GM18907 (cell line): ENCODE measurements at regions not wholly inside any gene's neighbourhood (a gene's known extent, or its start where the extent isn't known, plus 50 kb on each side); places are given as distances from the start of the nearest gene placed in this dataset.
A peak's percentile ranks its signal among the peaks of the same experiment; 100 is the strongest.

Source experiments
- ATAC-seq: cut with Tn5 transposase; IDR thresholded peaks from one replicate; pipeline ENCODE4 v1.9.1; 2021; ENCODE audit warnings: mild to moderate bottlenecking, moderate library complexity; ENCODE audit not compliant: unreplicated experiment

DNA sequence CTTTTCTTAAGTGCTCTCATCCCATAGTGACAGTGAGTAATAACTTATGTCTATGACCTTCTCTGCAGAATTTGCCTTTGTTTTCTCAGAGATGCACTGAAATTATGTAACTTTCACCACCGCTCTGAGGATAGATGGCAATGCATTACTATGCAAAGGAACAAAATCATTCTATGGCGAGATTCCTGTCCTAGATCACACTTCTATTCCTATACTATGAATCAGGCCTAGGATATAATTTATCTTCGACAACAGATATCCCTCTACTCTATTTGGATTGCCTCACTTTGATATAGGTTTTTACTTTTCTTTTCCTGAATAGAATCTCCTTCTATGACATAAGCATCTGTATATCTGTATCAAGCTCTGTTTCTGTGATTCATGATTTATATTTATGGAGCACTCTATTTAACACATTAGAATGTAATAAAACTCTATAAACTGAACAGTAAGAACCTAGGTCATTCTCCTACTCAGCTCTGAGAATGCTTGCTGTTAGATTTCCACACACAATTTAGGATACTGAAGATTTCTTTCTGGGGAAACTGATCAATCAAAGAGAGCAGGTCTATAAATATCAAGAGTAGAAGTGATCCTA, 1082.3 kb upstream of the ADGRL3 start:
- no peak for ATAC-seq

DNA sequence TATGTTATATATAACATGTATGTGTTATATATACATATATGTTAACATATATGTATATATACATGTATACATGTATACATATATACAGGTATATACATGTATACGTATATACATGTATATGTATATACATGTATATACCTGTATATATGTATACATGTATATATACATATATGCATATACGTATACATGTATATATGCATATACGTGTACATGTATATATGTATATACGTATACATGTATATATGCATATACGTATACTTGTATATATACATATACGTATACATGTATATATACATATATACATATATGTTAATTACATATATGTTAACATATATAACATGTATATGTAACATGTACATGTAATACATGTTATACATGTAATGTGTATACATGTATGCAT, 1077.3 kb upstream of the ADGRL3 start:
- ATAC-seq = no peak

- no peak for ATAC-seq
Observed at GRCh38 chr4:60128888-60129287, 1071.2 kb upstream of the ADGRL3 start.

DNA sequence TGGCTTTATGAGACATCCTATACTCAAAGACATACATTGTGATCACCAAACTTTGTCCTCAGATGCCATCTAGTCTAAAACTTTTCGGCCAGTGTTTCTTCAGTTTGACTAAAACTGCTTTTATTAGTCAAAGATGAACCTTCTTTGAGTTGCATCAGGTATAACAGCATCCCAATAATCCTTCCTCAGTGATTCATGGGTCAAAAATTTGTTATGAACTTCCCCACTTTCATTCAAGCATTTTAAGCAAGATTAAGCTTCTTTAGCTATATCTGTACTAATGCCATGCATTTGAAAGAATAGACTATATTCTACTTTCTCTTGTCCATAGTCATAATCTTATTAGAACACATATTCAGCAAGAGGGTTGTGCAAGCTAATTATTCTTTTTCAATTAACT, 1070.4 kb upstream of the ADGRL3 start:
- no peak for ATAC-seq

- no peak for ATAC-seq
Observed at GRCh38 chr4:60133375-60133774, 1066.8 kb upstream of the ADGRL3 start.

- ATAC-seq = no peak
Observed at GRCh38 chr4:60134099-60134498, 1066.0 kb upstream of the ADGRL3 start.

DNA sequence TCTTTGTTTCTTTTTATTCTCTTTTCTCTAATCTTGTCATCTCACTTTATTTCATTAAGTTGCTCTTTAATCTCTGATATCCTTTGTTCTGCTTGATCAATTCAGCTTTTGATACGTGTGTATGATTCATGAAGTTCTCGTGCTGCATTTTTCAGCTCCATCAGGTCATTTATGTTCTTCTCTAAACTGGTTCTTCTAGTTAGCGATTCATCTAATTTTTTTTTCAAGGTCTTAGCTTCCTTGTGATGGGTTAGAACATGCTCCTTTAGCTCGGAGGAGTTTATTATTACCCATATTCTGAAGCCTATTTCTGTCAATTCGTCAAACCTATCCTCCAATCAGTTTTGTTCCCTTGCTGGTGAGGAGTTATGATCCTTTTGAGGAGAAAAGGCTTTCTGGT, 1045.0 kb upstream of the ADGRL3 start:
- ATAC-seq = no peak

DNA sequence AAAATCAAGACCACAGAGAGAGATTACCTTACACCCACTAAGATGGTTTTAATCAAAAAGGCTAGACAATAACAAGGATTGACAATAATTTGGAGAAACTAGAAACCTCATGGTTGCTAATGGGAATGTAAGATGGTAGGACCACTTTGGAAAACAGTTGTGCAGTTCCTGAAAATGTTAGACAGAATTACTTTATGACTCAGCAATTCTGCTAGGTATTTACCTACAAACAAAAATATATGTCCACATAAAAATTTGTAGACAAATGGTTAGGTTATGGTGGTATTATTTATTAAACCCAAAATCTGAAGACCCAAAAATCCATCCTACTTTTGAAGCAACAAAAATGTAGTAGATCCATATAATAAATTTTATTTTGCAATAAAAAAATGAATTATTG, 1027.0 kb upstream of the ADGRL3 start:
- no peak for ATAC-seq

GRCh38 chr4:60173718-60174117, 1026.4 kb upstream of the ADGRL3 start:
- no peak for ATAC-seq

GRCh38 chr4:60175241-60175640, 1024.9 kb upstream of the ADGRL3 start:
- ATAC-seq = no peak

- ATAC-seq = no peak
Observed at GRCh38 chr4:60187428-60187827, 1012.7 kb upstream of the ADGRL3 start.

GRCh38 chr4:60189286-60189685, 1010.8 kb upstream of the ADGRL3 start:
- ATAC-seq = no peak

DNA sequence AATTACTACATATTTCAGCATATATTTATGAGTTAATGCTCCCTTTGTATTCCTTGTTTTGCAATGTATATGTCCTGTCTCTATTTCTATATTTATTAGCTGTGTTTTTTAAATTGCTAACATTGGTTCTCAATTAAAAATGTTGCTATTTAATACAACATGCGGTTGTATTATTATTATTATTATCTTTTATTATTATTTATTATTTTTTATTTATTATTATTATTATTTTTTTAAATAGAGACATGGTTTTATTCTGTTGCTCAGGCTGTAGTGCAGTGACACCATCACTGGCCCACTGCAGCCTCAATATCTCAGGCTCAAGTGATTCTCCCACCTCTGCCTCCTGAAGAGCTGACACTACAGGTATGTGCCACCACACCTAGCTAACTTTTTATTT, 1005.9 kb upstream of the ADGRL3 start:
- ATAC-seq = no peak

DNA sequence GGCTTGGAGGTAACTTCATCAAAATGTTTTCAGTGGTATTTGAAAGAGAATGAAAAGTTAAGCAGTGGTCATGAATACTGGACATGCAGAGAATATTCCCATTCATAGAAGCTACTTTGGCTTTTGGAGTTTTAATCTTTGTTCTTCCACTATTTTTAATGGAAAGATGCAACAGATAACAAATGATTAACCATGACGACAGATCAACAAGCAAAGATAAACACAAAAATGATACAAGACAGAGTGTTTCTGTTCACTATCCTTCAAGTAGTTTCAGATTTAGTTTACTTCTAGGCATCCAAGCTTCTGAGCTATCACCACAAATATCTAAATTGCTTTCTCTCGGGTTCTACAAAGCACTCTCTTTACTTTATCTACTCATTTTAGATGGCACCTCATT, 1004.9 kb upstream of the ADGRL3 start:
- ATAC-seq = no peak

DNA sequence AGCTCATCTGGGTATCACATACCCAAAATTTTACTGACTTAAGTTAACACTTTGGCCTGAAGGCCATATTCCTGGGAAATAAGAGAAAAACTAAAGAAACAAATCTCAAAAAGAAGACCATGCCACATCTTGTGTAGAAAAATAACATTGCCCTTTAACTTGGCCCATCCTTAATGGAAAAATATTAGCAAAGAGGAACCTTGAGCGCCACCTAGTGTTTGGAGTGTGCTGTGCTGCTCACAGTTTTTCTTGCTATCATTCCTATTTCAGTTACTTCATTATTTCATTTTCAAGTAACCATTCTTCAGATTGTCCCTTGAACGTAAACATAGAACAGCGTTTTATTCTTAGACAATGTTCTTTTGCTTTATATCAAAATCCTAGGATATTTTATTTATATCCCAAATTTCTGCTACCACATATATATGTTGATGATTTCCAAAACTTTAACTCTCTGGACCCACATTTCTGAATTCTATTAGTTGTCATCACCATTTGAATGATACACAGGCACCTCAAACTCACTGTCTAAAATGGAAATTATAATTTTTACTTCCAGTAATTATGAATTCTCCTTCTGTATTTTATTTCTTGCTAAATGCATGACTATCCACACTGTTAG, 999.0 kb upstream of the ADGRL3 start:
- ATAC-seq = peak; percentile 82

DNA sequence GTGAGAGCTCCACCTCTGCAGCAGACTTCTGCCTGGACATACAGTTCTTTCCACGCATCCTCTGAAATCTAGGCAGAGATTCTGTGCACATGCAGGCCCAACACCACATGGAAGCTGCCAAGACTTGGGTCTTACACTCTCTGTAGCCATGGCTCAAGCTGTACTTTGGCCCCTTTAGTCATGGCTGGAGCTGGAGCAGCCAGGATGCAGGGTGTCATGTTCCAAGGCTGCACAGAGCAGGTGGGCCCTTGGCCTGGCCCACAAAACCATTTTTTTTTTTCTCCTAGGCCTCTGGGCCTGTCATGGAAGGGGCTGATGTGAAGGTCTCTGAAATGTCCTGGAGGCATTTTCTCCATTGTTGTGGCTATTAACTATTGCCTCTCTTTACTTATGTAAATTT, 990.5 kb upstream of the ADGRL3 start:
- ATAC-seq = no peak

DNA sequence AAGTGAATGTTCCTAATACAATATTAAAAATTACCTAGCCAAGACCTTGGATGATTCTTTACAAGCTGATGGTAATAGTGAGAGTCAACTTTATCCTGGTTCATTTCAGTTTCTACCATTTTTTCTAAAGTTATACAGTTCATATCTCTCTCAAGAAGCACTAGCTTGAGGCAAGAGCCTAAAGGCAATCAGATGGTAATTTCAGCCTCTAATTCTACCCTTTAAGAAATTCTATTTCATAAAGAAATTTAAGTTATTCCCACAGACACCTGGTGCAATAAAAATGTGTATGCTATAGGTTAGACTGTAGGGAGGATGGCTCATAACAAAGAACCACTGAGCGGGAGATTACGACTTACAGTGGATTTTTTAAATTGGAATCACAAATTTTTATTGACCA, 984.2 kb upstream of the ADGRL3 start:
- ATAC-seq = no peak

DNA sequence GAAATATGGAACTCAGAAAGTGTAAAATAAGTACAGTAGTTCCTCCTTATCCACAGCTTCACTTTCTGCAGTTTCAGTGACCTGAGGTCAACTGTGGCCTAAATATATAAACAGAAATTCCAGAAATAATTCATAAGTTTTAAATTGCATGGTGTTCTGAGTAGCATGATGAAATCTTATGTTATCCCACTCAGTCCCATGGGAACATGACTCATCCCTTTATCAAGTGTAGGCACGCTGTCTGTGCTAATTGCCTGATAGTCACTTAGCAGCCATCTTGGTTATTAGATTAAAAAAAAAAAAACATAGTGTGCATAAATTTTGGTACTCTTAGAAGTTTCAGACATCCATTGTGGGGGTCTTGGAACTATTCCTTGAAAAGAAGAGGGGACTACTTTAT, 983.4 kb upstream of the ADGRL3 start:
- no peak for ATAC-seq

DNA sequence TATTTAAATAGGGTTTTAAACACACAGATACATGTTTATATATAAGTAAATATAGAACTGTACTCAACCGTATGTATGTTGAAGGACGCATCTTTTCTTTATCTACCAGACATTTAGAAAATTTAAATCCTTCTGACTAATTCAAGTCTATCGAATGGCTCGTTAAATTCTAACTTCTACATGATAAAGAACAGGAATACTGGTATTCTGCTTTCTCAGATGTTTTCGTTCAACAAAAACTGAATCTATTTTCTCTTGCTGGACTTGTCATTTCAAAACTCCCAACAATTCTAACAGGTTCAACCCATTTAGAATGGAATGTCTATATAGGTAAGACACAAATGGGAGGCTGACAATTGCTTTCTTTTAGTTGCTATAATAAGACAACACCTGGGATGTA, 978.3 kb upstream of the ADGRL3 start:
- ATAC-seq = no peak

- no peak for ATAC-seq
Observed at GRCh38 chr4:60223208-60223923, 976.8 kb upstream of the ADGRL3 start.

GRCh38 chr4:60241866-60242265, 958.3 kb upstream of the ADGRL3 start:
- ATAC-seq = no peak

GRCh38 chr4:60249784-60250183, 950.3 kb upstream of the ADGRL3 start:
- no peak for ATAC-seq

GRCh38 chr4:60250657-60251056, 949.5 kb upstream of the ADGRL3 start:
- no peak for ATAC-seq
